Activated T-cell treated with anti-CD3 and anti-CD28 coated beads, Interleukin-2, amount 50 U/mL, for 24 hours (primary cell): ENCODE measurements at regions not wholly inside any gene's neighbourhood (a gene's known extent, or its start where the extent isn't known, plus 50 kb on each side); places are given as distances from the start of the nearest gene placed in this dataset.

Source experiments
- DNase-seq: peaks from one replicate; pipeline ENCODE4 v3.0.0-alpha.2; 2020
- H3K27ac Mint-ChIP-seq: 2 replicates; pipeline ENCODE4 v1.8.0; 2020; ENCODE audit warnings: mild to moderate bottlenecking, mixed read lengths
- H3K27me3 Mint-ChIP-seq: 2 replicates; pipeline ENCODE4 v1.8.0; 2020; ENCODE audit warnings: mixed read lengths
- H3K36me3 Mint-ChIP-seq: 2 replicates; pipeline ENCODE4 v1.8.0; 2020; ENCODE audit warnings: low read depth, mixed read lengths
- H3K4me1 Mint-ChIP-seq: 2 replicates; pipeline ENCODE4 v1.8.0; 2020; ENCODE audit warnings: low read depth, mixed read lengths
- H3K4me3 Mint-ChIP-seq: 2 replicates; pipeline ENCODE4 v1.8.0; 2020; ENCODE audit warnings: mild to moderate bottlenecking, moderate library complexity, mixed read lengths
- H3K9me3 Mint-ChIP-seq: 2 replicates; pipeline ENCODE4 v1.8.0; 2020; ENCODE audit warnings: mixed read lengths

DNA sequence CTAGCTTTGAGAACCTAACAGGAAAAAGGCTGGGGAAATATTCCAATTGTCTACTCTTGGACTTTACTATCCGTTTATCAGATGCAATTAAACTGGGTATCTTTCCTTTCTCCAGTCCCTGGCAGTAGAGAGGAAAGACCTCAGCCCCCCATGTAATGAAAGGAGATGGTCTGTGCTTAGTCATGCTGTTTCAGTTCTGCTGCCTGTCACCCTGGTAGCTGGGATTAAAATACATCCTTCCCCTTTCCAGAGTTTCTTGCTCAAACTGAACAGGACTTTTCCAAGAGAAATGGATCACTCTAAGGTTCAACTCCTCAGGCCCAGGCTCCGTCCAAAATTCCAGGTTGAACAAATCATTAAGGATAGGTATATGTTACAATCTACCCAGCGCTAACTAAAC is 202.9 kb downstream of the PTEN start:
- H3K27ac Mint-ChIP-seq: peak overlapping the region; percentile 0
- H3K36me3 Mint-ChIP-seq: no peaks in the 10 kb centered on the region
- no peak overlapping the region for H3K4me3 Mint-ChIP-seq
- no peaks in the 10 kb centered on the region for H3K9me3 Mint-ChIP-seq
- DNase-seq: no peak
- peaks cover 3% of the 10 kb centered on the region for H3K27me3 Mint-ChIP-seq
- peaks cover 67% of the 10 kb centered on the region for H3K4me1 Mint-ChIP-seq

DNA sequence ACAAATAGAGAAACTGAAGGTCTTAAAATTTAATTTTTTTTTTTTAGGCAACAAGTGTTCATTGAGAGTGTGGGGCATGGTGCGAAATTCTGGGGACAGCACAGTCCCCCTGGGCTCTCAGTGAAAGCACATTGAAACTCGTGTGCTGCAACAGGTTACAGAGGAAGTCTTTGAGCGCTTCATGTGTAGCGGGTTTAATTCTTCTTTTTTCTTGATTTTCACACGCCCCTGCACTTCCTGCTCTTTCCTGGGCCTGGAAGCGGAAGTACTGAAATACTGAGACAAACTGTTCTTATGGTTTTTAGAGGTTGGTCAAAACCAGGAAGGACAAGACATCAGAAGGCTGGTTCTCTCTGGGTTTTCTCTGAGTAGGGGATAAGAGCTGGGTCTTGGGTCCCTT is 203.5 kb downstream of the PTEN start:
- peaks cover 3% of the 10 kb centered on the region for H3K27me3 Mint-ChIP-seq
- H3K4me3 Mint-ChIP-seq: no peak overlapping the region
- H3K4me1 Mint-ChIP-seq: peaks cover 69% of the 10 kb centered on the region
- no peaks in the 10 kb centered on the region for H3K9me3 Mint-ChIP-seq
- peak overlapping the region; percentile 2 for H3K27ac Mint-ChIP-seq
- H3K36me3 Mint-ChIP-seq: no peaks in the 10 kb centered on the region
- no peak for DNase-seq

DNA sequence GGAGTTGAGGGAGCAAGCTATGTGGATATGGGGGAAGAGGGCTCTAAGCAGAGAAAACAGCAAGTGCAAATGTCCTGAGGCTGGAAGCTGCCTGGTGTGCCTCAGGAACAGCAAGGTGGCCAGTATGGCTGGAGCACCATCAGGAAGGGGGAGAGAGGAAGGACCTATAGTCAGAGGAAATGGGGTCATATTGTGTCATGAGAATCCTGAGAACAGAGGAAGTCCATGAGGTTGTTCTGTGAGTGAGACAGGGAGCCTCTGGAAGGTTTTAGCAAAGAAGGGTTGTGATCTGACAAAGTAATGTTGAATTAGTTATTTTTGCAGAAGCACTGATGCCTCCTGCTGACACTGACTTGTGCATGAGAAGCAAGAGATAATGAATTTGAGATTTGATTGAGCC is 204.3 kb downstream of the PTEN start:
- Mint-ChIP-seq H3K4me1 (peaks cover 67% of the 10 kb centered on the region), H3K27ac (no peak overlapping the region), H3K4me3 (no peak overlapping the region), H3K9me3 (no peaks in the 10 kb centered on the region), H3K36me3 (no peaks in the 10 kb centered on the region), H3K27me3 (peaks cover 3% of the 10 kb centered on the region)
- no peak for DNase-seq

DNA sequence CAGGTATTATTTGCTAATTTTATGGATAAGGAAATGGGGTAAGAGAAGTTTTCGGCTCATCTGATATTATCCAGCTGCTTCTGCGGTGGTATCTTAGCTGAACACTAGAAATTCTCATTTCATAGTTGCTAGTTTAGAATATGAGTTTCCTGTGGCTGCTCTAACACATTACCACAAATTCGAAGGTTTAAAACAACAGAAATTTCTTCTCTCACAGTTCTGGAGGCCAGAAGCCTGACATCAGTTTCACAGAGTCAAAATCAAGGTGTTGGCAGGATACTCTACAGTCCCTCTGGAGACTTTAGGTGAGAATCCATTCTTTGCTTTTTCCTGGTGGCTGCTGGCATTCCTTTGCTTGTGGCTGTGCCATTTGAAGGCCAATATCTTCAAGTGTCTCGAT is 205.9 kb downstream of the PTEN start:
- H3K27ac Mint-ChIP-seq: no peak overlapping the region
- no peaks in the 10 kb centered on the region for H3K36me3 Mint-ChIP-seq
- DNase-seq: no peak
- H3K4me3 Mint-ChIP-seq: no peak overlapping the region
- H3K9me3 Mint-ChIP-seq: no peaks in the 10 kb centered on the region
- peaks cover 55% of the 10 kb centered on the region for H3K4me1 Mint-ChIP-seq
- H3K27me3 Mint-ChIP-seq: peaks cover 3% of the 10 kb centered on the region

DNA sequence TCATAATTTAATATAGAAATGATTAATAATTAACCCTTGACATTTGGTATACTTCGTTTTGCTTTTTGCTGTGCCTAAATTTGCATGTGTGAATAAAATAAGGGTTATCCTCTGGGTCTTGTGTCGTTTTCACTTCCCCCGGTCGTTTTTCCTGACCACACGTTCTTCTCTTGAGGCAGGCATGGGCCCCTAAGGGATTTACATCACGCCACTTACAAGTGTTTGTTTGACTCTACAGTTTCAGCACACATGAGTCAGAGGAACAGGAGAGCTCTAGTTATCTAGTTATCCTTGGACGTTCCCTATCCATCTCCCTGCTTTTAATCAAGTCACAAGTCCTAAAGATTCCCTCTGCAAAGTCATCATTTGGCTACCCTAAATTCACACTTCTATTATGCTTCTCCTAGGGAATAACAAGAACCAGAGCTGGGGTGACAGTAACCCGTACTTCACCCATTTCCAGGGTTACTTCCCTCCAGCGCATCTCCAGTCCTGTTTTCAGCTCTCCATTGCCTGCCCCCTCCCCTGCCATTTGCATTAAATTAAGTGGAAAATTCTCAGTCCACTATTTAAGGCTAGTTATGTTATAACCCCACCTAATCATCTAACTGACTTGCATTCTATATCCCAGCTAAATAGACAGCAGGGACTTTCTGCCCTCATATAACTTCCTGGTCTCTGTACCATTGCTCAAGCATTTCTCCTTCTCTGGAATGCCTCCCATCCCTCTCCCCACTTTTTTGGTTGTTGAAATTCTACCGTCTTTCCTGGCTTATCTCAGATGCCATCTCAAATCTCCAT is 206.9 kb downstream of the PTEN start:
- Mint-ChIP-seq H3K36me3 (no peaks in the 10 kb centered on the region), H3K4me3 (no peak overlapping the region), H3K27ac (no peak overlapping the region)

DNA sequence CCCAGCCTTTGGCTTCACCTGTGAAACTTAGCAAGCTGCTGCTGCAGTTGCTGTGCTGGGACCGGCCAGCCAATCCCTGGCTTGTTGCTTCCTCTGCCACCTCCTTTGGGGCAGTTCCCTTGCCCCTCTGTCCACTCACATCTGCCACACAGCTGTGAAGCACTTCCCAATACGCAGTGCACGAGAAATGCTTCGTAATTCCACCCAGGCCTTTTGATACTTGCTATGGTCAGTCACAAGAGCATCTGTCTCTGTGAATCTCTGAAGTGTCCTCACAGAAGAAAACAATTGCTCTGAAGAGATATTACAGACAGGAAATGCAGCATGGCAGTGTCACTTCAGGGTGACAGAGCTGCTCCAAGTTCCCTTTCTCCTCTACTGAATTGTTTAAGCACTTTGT is 208.5 kb downstream of the PTEN start:
- DNase-seq: no peak
- H3K27me3 Mint-ChIP-seq: peaks cover 3% of the 10 kb centered on the region
- no peak overlapping the region for H3K27ac Mint-ChIP-seq
- no peaks in the 10 kb centered on the region for H3K36me3 Mint-ChIP-seq
- peaks cover 36% of the 10 kb centered on the region for H3K4me1 Mint-ChIP-seq
- H3K9me3 Mint-ChIP-seq: no peaks in the 10 kb centered on the region
- H3K4me3 Mint-ChIP-seq: no peak overlapping the region

More for the DNA sequence above, 206.9 kb downstream of the PTEN start:
- no peaks in the 10 kb centered on the region for H3K9me3 Mint-ChIP-seq
- DNase-seq: no peak
- peaks cover 46% of the 10 kb centered on the region for H3K4me1 Mint-ChIP-seq
- peaks cover 3% of the 10 kb centered on the region for H3K27me3 Mint-ChIP-seq

DNA sequence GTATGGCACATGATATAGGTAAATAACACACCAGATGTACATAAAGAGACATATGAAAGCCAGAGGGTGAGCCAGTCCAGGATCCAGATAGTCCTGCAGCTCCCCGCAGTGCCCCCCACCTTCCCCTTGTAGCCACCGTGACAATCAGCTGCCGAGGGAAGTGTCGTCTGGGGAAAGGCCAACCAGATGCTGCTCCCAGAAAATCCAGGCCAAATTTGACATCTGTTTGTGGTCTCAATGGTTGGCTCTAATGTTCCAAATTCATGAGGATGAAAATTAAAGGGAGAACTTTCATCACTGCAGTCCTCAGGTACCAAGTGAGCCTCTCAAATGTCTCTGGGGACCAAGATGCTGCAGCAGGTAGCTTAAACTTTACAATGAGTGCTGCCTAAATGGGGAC is 210.3 kb downstream of the PTEN start:
- no peak overlapping the region for H3K27ac Mint-ChIP-seq
- no peak overlapping the region for H3K4me3 Mint-ChIP-seq
- H3K4me1 Mint-ChIP-seq: peaks cover 22% of the 10 kb centered on the region
- no peaks in the 10 kb centered on the region for H3K36me3 Mint-ChIP-seq
- H3K9me3 Mint-ChIP-seq: no peaks in the 10 kb centered on the region
- DNase-seq: no peak
- peaks cover 3% of the 10 kb centered on the region for H3K27me3 Mint-ChIP-seq

DNA sequence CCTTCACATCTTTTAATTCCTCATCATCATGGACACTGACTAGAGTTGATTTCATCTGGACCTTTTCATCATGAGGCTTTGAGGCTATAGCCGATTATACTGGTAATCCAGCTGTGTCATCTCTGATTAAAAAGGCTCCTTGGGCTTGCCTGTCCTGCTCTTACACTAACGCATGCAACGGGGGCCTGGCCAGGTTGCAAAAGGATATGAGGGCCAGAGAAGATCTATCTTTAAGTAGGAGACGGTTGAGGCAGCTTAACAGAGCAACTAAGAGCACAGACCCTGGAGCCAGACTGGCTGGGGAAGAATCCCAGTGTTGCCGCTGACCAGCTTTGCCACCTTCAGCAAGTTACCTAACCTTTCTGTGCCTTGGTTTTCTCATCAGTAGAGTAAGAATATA is 211.5 kb downstream of the PTEN start:
- no peak for DNase-seq
- Mint-ChIP-seq H3K4me3 (no peak overlapping the region), H3K9me3 (no peaks in the 10 kb centered on the region), H3K27me3 (no peaks in the 10 kb centered on the region), H3K4me1 (peaks cover 13% of the 10 kb centered on the region), H3K36me3 (no peaks in the 10 kb centered on the region), H3K27ac (no peak overlapping the region)

DNA sequence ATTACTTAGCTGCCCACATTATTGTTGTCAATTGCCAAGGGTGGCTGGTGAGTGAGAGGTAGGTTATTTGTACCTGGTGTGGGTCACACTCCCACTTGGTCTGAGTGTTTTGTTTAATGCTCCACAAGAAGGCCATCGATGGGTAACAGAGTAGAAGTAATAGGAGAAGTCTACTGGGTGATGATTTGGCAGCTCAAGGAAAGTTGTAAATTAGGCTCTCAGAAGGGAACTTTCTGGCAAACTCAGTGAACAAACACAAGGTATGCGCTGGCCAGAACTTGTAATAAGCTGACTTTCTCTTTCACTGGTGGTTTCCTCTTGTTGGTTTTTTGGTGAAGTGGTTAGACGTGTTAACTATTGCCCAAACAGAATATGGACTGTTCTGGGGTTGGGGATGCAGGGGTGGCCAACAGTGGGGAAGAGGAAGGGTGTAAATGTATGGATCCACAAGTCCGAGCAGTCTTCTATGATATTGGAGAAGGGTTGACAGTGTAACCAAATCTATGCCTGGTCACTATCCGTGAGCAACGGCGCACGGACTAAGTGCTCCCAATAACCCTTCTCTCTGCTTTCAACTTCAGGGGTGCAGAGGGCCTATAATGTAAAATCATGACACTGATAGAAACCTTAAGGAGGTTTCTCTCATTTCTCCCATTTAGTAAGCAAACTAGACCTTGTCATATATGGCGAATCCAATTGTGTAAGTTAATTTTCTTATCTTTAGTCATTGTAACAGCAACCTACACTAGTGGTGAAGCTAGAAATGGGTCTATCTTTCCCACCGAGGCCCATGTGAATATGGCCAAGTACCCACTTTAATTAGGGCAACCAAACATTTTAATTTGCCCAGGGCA is 212.8 kb downstream of the PTEN start:
- DNase-seq: no peak
- no peaks in the 10 kb centered on the region for H3K27me3 Mint-ChIP-seq
- no peak overlapping the region for H3K4me3 Mint-ChIP-seq
- H3K27ac Mint-ChIP-seq: no peak overlapping the region
- H3K4me1 Mint-ChIP-seq: peaks cover 13% of the 10 kb centered on the region
- no peaks in the 10 kb centered on the region for H3K9me3 Mint-ChIP-seq
- H3K36me3 Mint-ChIP-seq: no peaks in the 10 kb centered on the region

DNA sequence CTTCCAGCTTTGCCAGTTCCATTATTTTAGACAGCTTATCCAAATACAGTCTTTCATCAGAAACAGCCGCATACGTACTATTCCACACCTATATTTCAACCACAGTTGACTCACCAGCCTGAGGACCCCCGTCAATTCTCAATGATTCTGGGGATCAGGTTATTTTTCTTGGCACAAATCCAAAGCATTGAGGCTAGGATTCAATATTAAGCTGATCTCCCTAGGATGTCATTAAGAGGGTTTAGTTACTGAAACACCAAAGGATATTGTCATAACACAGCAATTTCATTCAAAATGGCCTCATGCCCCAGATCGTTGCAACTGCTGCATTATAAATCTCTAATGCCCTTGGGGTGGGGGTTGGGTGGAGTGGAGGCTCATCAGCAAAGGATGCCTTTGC is 214.6 kb downstream of the PTEN start:
- Mint-ChIP-seq H3K4me1 (peaks cover 10% of the 10 kb centered on the region), H3K4me3 (no peak overlapping the region), H3K9me3 (no peaks in the 10 kb centered on the region), H3K27ac (no peak overlapping the region), H3K36me3 (no peaks in the 10 kb centered on the region), H3K27me3 (no peaks in the 10 kb centered on the region)
- no peak for DNase-seq

DNA sequence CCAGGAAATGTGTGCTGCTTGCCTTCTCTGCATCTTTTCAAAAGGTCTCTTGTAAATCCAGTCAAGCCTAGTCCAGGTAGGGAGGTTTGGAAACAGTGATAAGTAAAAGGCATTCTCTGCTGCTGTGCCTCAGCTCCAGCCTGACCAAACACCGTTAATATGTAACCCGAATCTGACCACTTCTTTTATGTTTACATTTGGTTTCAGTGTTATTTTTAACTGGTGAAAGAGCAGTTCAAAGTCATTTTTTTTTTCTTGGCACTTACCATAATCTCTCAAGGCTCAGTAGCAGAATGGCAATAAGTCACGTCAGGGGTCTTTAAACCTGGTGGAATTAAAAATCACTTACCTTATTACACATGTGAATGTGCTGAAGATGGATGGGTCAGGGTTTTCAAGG is 216.8 kb downstream of the PTEN start:
- H3K4me3 Mint-ChIP-seq: no peak overlapping the region
- peaks cover 11% of the 10 kb centered on the region for H3K4me1 Mint-ChIP-seq

DNA sequence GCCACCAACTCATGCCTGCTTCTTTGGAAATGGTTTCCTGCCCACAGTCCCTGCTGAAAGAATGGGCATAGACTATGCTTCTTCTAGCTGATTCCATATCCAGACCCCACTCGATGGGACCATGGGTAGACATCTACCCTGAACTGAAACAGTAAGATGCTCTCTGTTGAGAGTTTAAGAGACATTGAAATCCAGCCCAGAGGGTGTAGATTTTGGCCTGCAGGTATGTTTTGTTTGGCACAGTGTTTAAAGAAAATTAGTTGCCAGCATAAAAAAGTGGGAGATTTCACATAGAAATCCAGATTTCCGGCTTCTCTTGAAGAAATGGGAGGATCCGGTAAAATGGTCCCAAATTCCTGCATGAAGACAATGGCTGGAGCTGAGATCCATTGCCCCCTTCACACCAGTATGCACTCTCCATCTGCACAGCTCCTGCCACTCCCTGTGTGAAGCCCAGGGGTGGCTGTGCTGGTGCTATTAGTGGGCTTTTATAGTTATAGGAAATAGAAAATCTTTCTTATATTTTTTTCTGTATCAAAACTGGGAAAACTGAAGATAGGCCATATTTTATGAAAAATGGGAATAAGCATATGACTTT is 218.1 kb downstream of the PTEN start:
- Mint-ChIP-seq H3K4me1 (peaks cover 4% of the 10 kb centered on the region), H3K27ac (no peak overlapping the region), H3K9me3 (no peaks in the 10 kb centered on the region), H3K27me3 (no peaks in the 10 kb centered on the region), H3K36me3 (no peaks in the 10 kb centered on the region), H3K4me3 (no peak overlapping the region)
- no peak for DNase-seq

More for the DNA sequence above, 216.8 kb downstream of the PTEN start:
- H3K36me3 Mint-ChIP-seq: no peaks in the 10 kb centered on the region
- no peaks in the 10 kb centered on the region for H3K27me3 Mint-ChIP-seq
- no peak overlapping the region for H3K27ac Mint-ChIP-seq
- H3K9me3 Mint-ChIP-seq: no peaks in the 10 kb centered on the region
- no peak for DNase-seq

DNA sequence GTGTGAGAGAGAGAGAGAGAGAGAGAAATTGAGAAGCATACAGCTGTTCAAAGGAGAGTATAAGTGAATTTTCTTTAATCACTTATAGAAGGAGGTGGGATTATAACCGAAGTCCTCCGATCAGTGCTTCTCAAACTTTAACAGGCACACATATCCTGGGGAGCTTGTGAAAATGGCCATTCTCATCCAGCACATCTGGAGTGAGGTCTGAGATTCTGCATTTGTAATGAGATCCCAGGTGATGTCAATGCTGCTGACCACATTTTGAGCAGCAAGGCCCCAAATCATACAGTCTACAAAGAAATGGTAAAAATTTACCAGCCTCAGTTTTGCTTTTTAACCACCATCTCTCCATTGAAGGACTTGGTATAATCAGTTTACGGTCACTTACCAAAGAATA is 219.0 kb downstream of the PTEN start:
- DNase-seq: no peak
- no peak overlapping the region for H3K4me3 Mint-ChIP-seq
- no peak overlapping the region for H3K27ac Mint-ChIP-seq
- peaks cover 4% of the 10 kb centered on the region for H3K4me1 Mint-ChIP-seq
- no peaks in the 10 kb centered on the region for H3K36me3 Mint-ChIP-seq
- no peaks in the 10 kb centered on the region for H3K27me3 Mint-ChIP-seq
- H3K9me3 Mint-ChIP-seq: no peaks in the 10 kb centered on the region

DNA sequence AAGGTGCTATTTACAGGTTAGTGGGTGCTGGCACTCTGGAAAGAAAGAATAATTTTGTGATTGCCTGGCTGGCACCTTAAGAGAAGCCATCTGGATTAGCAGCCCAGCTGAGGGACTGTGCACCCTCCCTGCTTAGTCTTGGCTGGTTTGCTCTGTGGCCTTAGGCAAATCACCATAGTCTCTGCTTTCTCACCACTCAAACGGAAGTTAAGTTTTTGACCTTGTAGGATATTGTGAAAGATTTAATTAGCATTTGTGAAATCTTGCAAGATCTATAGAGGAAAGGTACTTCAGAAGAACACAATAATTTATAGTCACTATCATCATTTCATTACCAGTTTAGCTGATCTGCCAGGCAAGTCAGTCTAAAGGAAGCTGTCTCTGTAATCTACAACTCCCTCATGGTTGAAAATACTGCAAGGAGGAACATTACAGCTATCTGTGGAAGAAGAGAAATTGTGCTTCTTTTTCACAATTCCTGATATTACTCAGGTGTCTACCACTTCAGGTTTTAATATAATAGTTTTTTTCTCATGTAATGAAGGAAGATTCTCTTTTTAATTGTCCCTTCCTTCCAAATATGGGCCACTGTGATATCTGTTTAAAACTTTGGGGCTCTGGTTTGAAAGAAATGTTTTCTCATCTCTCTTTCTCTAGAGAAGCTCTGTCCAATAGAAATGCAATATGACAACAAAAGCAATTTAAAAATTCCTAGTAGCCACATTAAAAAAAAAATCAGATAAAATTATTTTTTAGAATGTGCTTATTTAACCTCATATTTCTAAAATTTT is 219.6 kb downstream of the PTEN start:
- no peaks in the 10 kb centered on the region for H3K9me3 Mint-ChIP-seq
- no peak overlapping the region for H3K27ac Mint-ChIP-seq
- no peaks in the 10 kb centered on the region for H3K27me3 Mint-ChIP-seq

More for the DNA sequence above, 219.6 kb downstream of the PTEN start:
- DNase-seq: no peak
- H3K4me3 Mint-ChIP-seq: no peak overlapping the region
- H3K4me1 Mint-ChIP-seq: peaks cover 4% of the 10 kb centered on the region
- no peaks in the 10 kb centered on the region for H3K36me3 Mint-ChIP-seq
